Tibial artery (tissue), 4 donors: ENCODE measurements at regions not wholly inside any gene's neighbourhood (a gene's known extent, or its start where the extent isn't known, plus 50 kb on each side); places are given as distances from the start of the nearest gene placed in this dataset.

Source experiments
- DNase-seq, 2 donors: peaks; one replicate each; pipeline ENCODE4 v3.0.0-alpha.2; 2019
- H3K27ac ChIP-seq, 2 donors: fragments of 200-600 bp; sonication (generic) in 1 of 2; 1 replicate in 1 of 2; 2 replicates in 1 of 2; pipeline ENCODE4 v1.5.1; 2018 to 2019; ENCODE audit warnings: mild to moderate bottlenecking in 1 of 2
- H3K27me3 ChIP-seq, 2 donors: fragments of 200-600 bp; sonication (generic) in 1 of 2; one replicate each; pipeline versions ENCODE4 v1.5.1 to v1.6.0; 2016 to 2019
- H3K36me3 ChIP-seq, 3 donors: fragments of 200-600 bp; sonication (generic) in 2 of 3; one replicate each; pipeline ENCODE4 v1.5.1; 2016 to 2019; ENCODE audit warnings: mild to moderate bottlenecking in 2 of 3
- H3K4me1 ChIP-seq, 4 donors: fragments of 200-600 bp; sonication (generic) in 2 of 4; 1 replicate in 3 of 4; 2 replicates in 1 of 4; pipeline ENCODE4 v1.5.1; 2016 to 2019
- H3K4me3 ChIP-seq, 2 donors: fragments of 200-600 bp; sonication (generic) in 1 of 2; 1 replicate in 1 of 2; 2 replicates in 1 of 2; pipeline ENCODE4 v1.5.1; 2018 to 2019; ENCODE audit warnings: mild to moderate bottlenecking in 2 of 2
- H3K9me3 ChIP-seq, 3 donors: fragments of 200-600 bp; sonication (generic) in 1 of 3; one replicate each; pipeline ENCODE4 v1.5.1; 2016 to 2019
- intact Hi-C: fragments of 100-400 bp; cut with DNase I; formaldehyde crosslinking; loops from one replicate; pipeline ENCODE4 v1.15.0; 2023; ENCODE audit warnings: low total_unique reads
- TF ChIP-seq, protein P1 (sequence below), 2 experiments: fragments of 200-600 bp in 1 of 2; fragments of 450-650 bp in 1 of 2; IDR thresholded peaks; one replicate each; pipeline ENCODE4 v1.5.1; 2017 to 2019; ENCODE audit warnings: antibody characterized with exemption in 2 of 2, mild to moderate bottlenecking in 1 of 2, moderate library complexity in 1 of 2

DNA sequence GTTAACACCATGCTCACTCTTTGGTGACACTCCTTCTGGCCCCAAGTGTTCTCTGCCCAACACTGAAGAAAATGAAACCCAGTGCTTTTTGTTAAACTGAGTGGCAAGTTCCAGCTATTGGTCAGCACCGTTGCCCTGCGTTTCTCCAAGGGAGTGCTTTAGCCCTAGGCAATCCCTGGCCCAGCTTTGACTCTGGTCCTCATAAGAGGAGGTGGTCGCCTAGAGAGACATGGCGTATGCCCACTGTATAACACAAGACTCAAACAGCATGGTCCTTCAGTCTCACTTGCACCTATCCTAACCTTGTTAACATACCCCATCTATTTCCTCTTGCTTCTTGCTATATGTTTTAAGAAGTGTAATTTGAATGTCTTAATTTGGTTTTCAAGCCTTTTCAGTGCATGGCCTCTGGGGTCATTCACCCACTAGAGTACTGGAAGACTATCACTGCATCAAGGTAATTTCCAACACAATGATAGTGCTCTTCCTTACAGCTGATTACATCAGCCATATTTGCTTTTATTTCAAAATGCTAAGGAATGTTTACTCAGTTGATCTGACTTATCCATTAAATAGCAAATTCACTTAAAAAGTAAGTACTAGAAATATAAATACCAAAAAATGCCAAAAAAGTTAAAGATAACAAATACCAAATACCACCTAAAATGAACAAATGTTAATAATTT is 190.5 kb upstream of the SOX21 start:
- Histone ChIP-seq H3K27me3 (no peaks in the 10 kb centered on the region), H3K9me3 (no peaks in the 10 kb centered on the region), H3K36me3 (no peaks in the 10 kb centered on the region), H3K4me3 (no peak overlapping the region), H3K27ac (no peak overlapping the region), H3K4me1 (no peaks in the 10 kb centered on the region)
- intact Hi-C loops = no loop called here
- DNase-seq = no peak
- TF ChIP-seq, protein P1, sequence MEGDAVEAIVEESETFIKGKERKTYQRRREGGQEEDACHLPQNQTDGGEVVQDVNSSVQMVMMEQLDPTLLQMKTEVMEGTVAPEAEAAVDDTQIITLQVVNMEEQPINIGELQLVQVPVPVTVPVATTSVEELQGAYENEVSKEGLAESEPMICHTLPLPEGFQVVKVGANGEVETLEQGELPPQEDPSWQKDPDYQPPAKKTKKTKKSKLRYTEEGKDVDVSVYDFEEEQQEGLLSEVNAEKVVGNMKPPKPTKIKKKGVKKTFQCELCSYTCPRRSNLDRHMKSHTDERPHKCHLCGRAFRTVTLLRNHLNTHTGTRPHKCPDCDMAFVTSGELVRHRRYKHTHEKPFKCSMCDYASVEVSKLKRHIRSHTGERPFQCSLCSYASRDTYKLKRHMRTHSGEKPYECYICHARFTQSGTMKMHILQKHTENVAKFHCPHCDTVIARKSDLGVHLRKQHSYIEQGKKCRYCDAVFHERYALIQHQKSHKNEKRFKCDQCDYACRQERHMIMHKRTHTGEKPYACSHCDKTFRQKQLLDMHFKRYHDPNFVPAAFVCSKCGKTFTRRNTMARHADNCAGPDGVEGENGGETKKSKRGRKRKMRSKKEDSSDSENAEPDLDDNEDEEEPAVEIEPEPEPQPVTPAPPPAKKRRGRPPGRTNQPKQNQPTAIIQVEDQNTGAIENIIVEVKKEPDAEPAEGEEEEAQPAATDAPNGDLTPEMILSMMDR (IDR thresholded peaks at IDR 0.05) = no peak

DNA sequence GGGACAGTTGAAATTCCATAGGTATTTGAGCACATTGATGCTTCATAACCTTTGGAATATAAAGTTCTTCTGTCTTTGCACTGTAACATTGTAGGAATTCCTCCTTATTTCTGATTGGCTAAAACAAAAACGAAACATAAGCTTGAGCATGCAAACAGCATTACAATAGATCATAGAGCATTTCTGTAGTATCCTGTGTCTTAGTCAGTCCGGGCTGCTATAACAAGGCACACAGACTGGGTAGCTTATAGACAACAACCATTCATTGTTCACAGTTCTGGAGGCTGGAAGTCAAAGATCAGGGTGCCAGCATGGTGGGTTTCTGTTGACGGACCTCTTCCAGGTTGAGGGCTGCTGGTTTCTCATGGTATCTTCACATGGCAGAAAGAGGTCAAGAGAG is 188.7 kb upstream of the SOX21 start:
- Histone ChIP-seq H3K4me1 (no peaks in the 10 kb centered on the region), H3K27me3 (no peaks in the 10 kb centered on the region), H3K36me3 (no peaks in the 10 kb centered on the region), H3K27ac (no peak overlapping the region), H3K9me3 (no peaks in the 10 kb centered on the region), H3K4me3 (no peak overlapping the region)
- no peak for DNase-seq
- TF ChIP-seq, protein P1 (IDR thresholded peaks at IDR 0.05) = no peak
- intact Hi-C loops = no loop called here

DNA sequence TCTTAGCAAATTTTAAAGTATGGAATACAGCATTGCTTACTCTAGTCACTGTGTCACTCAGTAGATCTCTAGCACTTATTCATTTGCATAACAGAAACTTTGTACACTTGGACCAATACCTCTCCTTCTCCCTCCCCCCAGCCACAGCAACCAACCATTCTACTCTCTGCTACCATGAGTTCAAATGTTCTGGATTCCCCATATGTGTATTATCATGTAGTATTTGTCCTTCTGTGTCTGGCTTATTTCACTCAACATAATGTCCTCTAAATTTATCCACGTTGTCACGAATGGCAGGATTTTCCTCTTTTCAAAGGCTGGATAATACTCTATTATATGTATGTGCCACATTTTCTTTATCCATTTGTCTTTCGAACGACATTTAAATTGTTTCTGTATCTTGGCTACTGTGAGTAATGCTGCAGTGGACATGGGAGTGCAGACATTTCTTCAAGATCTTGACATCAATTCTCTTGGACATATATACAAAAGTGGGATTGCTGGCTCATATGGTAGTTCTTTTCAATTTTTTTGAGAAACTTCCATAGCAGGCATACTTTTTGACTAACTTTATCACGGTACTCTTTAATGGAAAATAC is 184.5 kb upstream of the SOX21 start:
- H3K27me3 ChIP-seq = no peaks in the 10 kb centered on the region
- no peak overlapping the region for H3K27ac ChIP-seq
- H3K4me1 ChIP-seq = no peaks in the 10 kb centered on the region
- no peak for DNase-seq
- intact Hi-C loops = no loop called here
- H3K36me3 ChIP-seq = no peaks in the 10 kb centered on the region
- H3K9me3 ChIP-seq = no peaks in the 10 kb centered on the region
- H3K4me3 ChIP-seq = no peak overlapping the region
- TF ChIP-seq, protein P1 (IDR thresholded peaks at IDR 0.05) = no peak

DNA sequence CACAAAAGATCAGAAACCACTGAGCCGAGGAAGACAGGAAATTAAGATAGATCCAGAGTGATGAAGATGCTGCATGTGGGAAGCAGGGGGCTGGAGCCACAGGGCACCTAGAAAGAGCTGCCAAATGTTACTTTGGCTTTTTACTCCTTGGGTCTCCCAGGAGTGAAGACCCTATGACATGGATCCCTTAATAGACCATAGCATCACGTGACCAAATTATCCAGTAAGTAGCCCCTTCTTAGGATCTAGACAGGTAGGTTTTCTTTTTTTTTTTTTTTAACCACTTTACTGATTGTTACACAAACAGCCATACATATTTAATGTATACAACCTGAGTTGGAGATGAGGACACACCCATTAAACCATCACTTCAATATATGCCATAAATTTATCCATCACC is 183.9 kb upstream of the SOX21 start:
- DNase-seq = no peak
- no peaks in the 10 kb centered on the region for H3K36me3 ChIP-seq
- no peak overlapping the region for H3K4me3 ChIP-seq
- no peaks in the 10 kb centered on the region for H3K4me1 ChIP-seq
- no peaks in the 10 kb centered on the region for H3K27me3 ChIP-seq
- no peaks in the 10 kb centered on the region for H3K9me3 ChIP-seq
- no peak overlapping the region for H3K27ac ChIP-seq
- intact Hi-C loops = no loop called here
- TF ChIP-seq, protein P1 (IDR thresholded peaks at IDR 0.05) = no peak

DNA sequence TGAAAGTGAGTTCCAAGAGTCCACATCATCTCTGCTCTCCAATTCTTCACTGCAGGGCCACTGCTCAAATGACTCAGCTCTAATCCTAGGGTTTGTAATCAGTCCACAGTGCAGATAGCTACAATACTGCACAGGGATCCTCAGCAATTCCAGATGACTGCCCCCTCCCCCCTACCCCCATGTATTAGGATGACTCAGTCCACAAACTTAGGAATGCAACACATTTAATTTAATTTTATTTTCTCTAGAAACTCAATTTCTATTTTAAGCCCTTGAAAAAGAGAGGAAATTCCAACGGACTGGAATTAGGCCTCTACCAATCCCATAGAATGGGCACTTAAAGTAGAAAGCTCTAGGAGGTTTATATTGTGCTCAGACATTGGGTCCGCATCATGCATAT is 173.8 kb upstream of the SOX21 start:
- TF ChIP-seq, protein P1 (IDR thresholded peaks at IDR 0.05) = no peak
- Histone ChIP-seq H3K9me3 (no peaks in the 10 kb centered on the region), H3K36me3 (no peaks in the 10 kb centered on the region), H3K27me3 (no peaks in the 10 kb centered on the region), H3K4me3 (no peak overlapping the region), H3K4me1 (no peaks in the 10 kb centered on the region), H3K27ac (no peak overlapping the region)
- intact Hi-C loops = no loop called here
- no peak for DNase-seq
